ENCODE measurements at regions not wholly inside any gene's neighbourhood (a gene's known extent, or its start where the extent isn't known, plus 50 kb on each side); places are given as distances from the start of the nearest gene placed in this dataset.

DNA sequence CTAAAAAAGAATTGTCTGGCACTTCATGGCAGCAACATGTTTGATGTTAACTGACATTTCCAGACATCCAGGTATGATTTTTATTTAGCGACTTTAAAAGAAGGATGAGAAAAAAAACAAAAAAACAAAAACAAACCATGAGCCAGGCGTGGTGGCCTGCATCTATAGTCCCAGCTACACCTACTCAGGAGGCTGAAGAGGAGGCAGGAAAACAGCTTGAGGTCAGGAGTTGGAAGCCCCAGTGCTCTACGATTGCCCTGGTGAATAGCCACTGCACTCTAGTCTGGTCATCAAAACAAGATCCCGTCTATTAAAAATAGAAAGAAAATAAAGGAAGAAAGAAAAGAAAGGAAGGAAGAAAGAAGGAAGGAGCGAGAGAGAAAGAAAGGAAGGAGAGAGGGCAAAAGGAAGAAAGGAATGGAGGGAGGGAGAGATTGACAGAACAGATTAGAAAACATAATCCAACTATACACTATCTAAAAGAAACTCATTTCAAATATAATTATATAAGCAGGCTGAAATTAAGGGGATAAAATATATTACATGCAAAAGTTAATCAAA lies 141.6 kb downstream of the TRIM27 start:
- DNase-seq (ENCODE audit: low spot score) = no peak
- Histone ChIP-seq H2AFZ (no peak overlapping the region), H3K27me3 (peaks cover 97% of the 10 kb centered on the region)

DNA sequence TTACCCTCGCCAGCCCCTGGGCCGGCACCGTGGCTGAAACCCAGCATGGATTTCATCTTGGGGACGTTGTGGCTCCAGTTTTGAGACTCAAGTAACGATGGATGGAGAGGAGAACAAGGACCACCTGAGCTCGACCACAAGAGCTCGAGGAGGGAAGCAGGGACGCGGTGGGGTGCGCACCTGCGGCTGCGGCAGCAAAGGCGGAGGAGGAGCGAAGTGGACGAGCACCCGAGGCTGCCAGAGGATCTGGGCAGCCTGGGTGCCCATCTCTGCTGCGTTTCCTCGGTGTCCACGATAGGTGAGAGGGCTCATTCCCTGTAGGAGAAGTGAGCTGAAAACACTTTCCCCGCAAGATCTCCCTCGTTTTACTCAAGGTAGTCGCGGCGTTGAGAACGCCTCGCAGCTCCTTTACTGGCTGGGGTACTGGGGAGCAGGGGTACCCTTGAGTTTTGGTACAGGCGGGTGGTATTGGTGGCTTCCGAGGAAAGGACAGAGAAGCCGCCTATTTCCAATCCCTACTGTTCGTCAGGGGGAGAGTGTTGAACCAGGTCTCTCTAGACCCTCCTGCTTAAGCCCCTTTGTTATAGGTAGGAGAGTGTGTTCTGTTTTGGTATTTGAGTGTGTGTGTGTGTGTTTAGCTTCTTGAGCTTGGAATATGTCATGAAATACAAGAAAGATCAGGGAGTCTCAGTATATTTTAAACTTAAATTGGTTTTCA lies 137.7 kb downstream of the TRIM27 start:
- no peaks in the 10 kb centered on the region for H3K36me3 ChIP-seq (replicated peaks; ENCODE audit: insufficient read depth, low read depth)
- H3K9me2 ChIP-seq (replicated peaks; ENCODE audit: insufficient read depth) = no peaks in the 10 kb centered on the region
- DNase-seq (ENCODE audit: low spot score) = no peak
- H3K27ac ChIP-seq = no peak overlapping the region
- TF ChIP-seq EZH2phosphoT487 (IDR thresholded peaks at IDR 0.05; ENCODE audit: low read depth, severe bottlenecking, unreplicated experiment) (no peak), CTCF (IDR thresholded peaks at IDR 0.05; ENCODE audit: poor library complexity) (no peak)
- 4% methylated on average over 30 of the region's 30 CpGs for WGBS (ENCODE audit: low lambda C conversion rate, missing lambda C conversion rate)
- no peaks in the 10 kb centered on the region for H3K79me2 ChIP-seq
- no peak overlapping the region for H2AFZ ChIP-seq
- H3K4me2 ChIP-seq = no peak overlapping the region
- H3K4me1 ChIP-seq (ENCODE audit: insufficient read depth) = no peaks in the 10 kb centered on the region
- H3K4me3 ChIP-seq = no peak overlapping the region
- peaks cover 97% of the 10 kb centered on the region for H3K27me3 ChIP-seq
- H4K20me1 ChIP-seq (ENCODE audit: insufficient read depth, poor library complexity, severe bottlenecking) = no peaks in the 10 kb centered on the region
- H3K9me3 ChIP-seq (ENCODE audit: low read depth) = no peaks in the 10 kb centered on the region

More for the DNA sequence above, 141.6 kb downstream of the TRIM27 start:
- H3K36me3 ChIP-seq (replicated peaks; ENCODE audit: insufficient read depth, low read depth) = no peaks in the 10 kb centered on the region
- TF ChIP-seq EZH2 (IDR thresholded peaks at IDR 0.05; ENCODE audit: borderline replicate concordance) (peak; percentile 45), EZH2phosphoT487 (IDR thresholded peaks at IDR 0.05; ENCODE audit: low read depth, severe bottlenecking, unreplicated experiment) (no peak)
- H3K79me2 ChIP-seq = no peaks in the 10 kb centered on the region
- no peaks in the 10 kb centered on the region for H3K9me3 ChIP-seq (ENCODE audit: low read depth)
- H3K27ac ChIP-seq = no peak overlapping the region
- peak overlapping the region; percentile 29 for H3K4me2 ChIP-seq
- no peaks in the 10 kb centered on the region for H3K4me1 ChIP-seq (ENCODE audit: insufficient read depth)
- H3K9me2 ChIP-seq (replicated peaks; ENCODE audit: insufficient read depth) = no peaks in the 10 kb centered on the region
- WGBS (ENCODE audit: low lambda C conversion rate, missing lambda C conversion rate) = 41% methylated on average over 5 of the region's 5 CpGs
- H4K20me1 ChIP-seq (ENCODE audit: insufficient read depth, poor library complexity, severe bottlenecking) = no peaks in the 10 kb centered on the region
- H3K4me3 ChIP-seq = no peak overlapping the region

DNA sequence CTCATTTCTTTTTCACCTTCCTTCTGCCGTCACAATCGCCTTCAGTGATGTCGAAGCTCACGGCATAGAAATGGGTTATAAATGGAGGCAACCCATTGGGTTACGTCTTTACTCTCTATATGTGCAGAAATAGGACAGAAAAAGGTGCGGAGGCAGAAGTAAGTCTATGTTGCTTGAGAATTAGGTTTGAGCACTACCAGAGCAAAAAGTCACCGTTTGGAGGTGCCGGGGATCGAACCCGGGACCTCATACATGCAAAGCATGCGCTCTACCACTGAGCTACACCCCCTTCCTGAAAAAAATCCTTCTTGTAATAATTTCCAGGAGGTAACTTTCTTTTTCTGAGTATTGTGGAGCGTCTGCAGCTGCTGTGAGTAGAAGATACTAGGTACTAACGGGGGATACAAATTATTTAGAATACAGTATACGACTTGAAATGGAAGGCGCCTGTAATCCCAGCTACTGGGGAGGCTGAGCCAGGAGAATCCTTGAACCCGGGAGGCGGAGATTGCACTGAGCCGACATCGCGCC lies 134.2 kb downstream of the TRIM27 start:
- Histone ChIP-seq H3K4me2 (peak overlapping the region; percentile 71), H3K79me2 (no peaks in the 10 kb centered on the region), H3K4me3 (peak overlapping the region; percentile 51), H3K4me1 (ENCODE audit: insufficient read depth) (no peaks in the 10 kb centered on the region), H3K27ac (no peak overlapping the region), H4K20me1 (ENCODE audit: insufficient read depth, poor library complexity, severe bottlenecking) (no peaks in the 10 kb centered on the region), H3K27me3 (peaks cover 90% of the 10 kb centered on the region), H3K36me3 (replicated peaks; ENCODE audit: insufficient read depth, low read depth) (no peaks in the 10 kb centered on the region), H3K9me3 (ENCODE audit: low read depth) (no peaks in the 10 kb centered on the region), H3K9me2 (replicated peaks; ENCODE audit: insufficient read depth) (no peaks in the 10 kb centered on the region), H2AFZ (peak overlapping the region; percentile 9)
- TF ChIP-seq EZH2 (IDR thresholded peaks at IDR 0.05; ENCODE audit: borderline replicate concordance) = no peak
- no peak for TF ChIP-seq CTCF (IDR thresholded peaks at IDR 0.05; ENCODE audit: poor library complexity)
- no peak for TF ChIP-seq EZH2phosphoT487 (IDR thresholded peaks at IDR 0.05; ENCODE audit: low read depth, severe bottlenecking, unreplicated experiment)
- 10% methylated on average over 20 of the region's 20 CpGs for WGBS (ENCODE audit: low lambda C conversion rate, missing lambda C conversion rate)
- DNase-seq (ENCODE audit: low spot score) = peak; percentile 53

- Histone ChIP-seq H3K9me2 (replicated peaks; ENCODE audit: insufficient read depth) (no peaks in the 10 kb centered on the region), H4K20me1 (ENCODE audit: insufficient read depth, poor library complexity, severe bottlenecking) (no peaks in the 10 kb centered on the region), H3K36me3 (replicated peaks; ENCODE audit: insufficient read depth, low read depth) (no peaks in the 10 kb centered on the region), H3K9me3 (ENCODE audit: low read depth) (no peaks in the 10 kb centered on the region), H3K27ac (no peak overlapping the region), H2AFZ (no peak overlapping the region), H3K79me2 (no peaks in the 10 kb centered on the region), H3K4me3 (no peak overlapping the region), H3K27me3 (peaks cover 90% of the 10 kb centered on the region), H3K4me2 (peak overlapping the region; percentile 21), H3K4me1 (ENCODE audit: insufficient read depth) (no peaks in the 10 kb centered on the region)
- TF ChIP-seq CTCF (IDR thresholded peaks at IDR 0.05; ENCODE audit: poor library complexity) (no peak), EZH2phosphoT487 (IDR thresholded peaks at IDR 0.05; ENCODE audit: low read depth, severe bottlenecking, unreplicated experiment) (no peak), EZH2 (IDR thresholded peaks at IDR 0.05; ENCODE audit: borderline replicate concordance) (no peak)
- 42% methylated on average over 6 of the region's 6 CpGs for WGBS (ENCODE audit: low lambda C conversion rate, missing lambda C conversion rate)
- no peak for DNase-seq (ENCODE audit: low spot score)
Observed at GRCh38 chr6:28791002-28791383, 132.8 kb downstream of the TRIM27 start.

Data from hepatocyte (in vitro differentiated cells).